Cardiac muscle cell (in vitro differentiated cells and primary cell): ENCODE measurements at regions not wholly inside any gene's neighbourhood (a gene's known extent, or its start where the extent isn't known, plus 50 kb on each side); places are given as distances from the start of the nearest gene placed in this dataset.

Source experiments
- DNase-seq, 2 donors: peaks; one replicate each; pipeline versions ENCODE4 v3.0.0 to v3.0.0-alpha.2; 2010 to 2017; ENCODE audit warnings: low read depth in 1 of 2, low spot score in 1 of 2
- H3K27ac ChIP-seq: fragments of 200-600 bp; sonication (generic); 2 replicates; pipeline ENCODE4 v1.5.1; 2016
- H3K27me3 ChIP-seq: fragments of 200-600 bp; sonication (generic); 2 replicates; pipeline ENCODE4 v1.6.0; 2016; ENCODE audit warnings: control low read depth
- H3K36me3 ChIP-seq: fragments of 200-600 bp; sonication (generic); 2 replicates; pipeline ENCODE4 v1.5.1; 2016; ENCODE audit warnings: control low read depth
- H3K4me1 ChIP-seq: fragments of 200-600 bp; sonication (generic); 2 replicates; pipeline ENCODE4 v1.8.1; 2017; ENCODE audit warnings: low read depth, mild to moderate bottlenecking, mixed run types
- H3K4me3 ChIP-seq: fragments of 200-600 bp; sonication (generic); 2 replicates; pipeline ENCODE4 v1.5.1; 2016; ENCODE audit warnings: mild to moderate bottlenecking
- H3K9me3 ChIP-seq: fragments of 200-600 bp; sonication (generic); 2 replicates; pipeline ENCODE4 v1.5.1; 2017; ENCODE audit warnings: low read depth, mild to moderate bottlenecking, control low read depth
- CTCF ChIP-seq: IDR thresholded peaks from 2 replicates; pipeline ENCODE4 v1.5.1; 2012; ENCODE audit warnings: low read depth, mild to moderate bottlenecking, low read length

DNA sequence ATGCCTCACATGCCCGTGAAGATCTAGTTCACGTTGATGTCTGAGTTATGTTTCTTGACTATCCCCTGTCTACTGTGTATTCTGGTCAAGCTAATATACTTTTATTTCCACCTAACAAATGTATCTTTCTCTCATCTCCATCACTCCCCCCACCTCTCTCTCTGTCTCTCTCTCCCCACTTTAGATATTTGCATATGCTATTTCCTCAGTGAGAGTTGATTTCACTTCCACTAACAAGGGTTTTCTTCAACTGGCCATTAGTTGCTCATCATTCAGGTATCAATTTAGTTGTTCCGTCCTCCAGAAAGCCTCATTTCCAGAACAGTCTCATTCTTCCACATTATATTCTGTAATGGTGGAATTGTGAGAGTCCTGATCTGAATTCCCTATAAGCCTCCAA, 1777.8 kb upstream of the TENM3 start:
- DNase-seq, result no peak
- Histone ChIP-seq H3K27ac (no peak overlapping the region), H3K9me3 (no peaks in the 10 kb centered on the region), H3K27me3 (no peaks in the 10 kb centered on the region), H3K4me3 (no peak overlapping the region), H3K4me1 (peaks cover 5% of the 10 kb centered on the region), H3K36me3 (no peaks in the 10 kb centered on the region)
- TF ChIP-seq CTCF, result no peak

DNA sequence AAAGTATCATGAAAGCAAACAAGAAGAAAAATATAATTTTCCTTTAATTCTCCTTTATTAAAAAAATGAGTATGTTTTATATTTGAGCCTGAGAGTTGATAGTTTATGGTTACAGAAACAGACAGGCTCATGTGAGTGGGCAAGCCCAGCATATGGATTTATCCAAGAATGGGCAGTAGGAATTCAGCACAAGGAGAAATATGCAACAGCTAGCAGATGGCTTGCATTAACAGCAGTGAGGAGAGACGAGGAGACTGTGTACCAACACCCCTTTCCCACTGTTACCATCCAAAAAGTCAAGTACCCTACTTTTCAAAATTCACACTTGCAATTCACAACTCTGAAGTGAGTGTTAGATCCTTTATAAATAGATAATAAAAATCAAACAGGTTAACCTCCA, 1760.2 kb upstream of the TENM3 start:
- Histone ChIP-seq H3K27ac (no peak overlapping the region), H3K4me1 (no peaks in the 10 kb centered on the region), H3K9me3 (no peaks in the 10 kb centered on the region), H3K36me3 (no peaks in the 10 kb centered on the region), H3K27me3 (no peaks in the 10 kb centered on the region), H3K4me3 (no peak overlapping the region)
- TF ChIP-seq CTCF, result no peak
- no peak for DNase-seq

- no peaks in the 10 kb centered on the region for H3K27me3 ChIP-seq
- no peaks in the 10 kb centered on the region for H3K36me3 ChIP-seq
- DNase-seq, result no peak
- H3K4me3 ChIP-seq, result no peak overlapping the region
- no peak overlapping the region for H3K27ac ChIP-seq
- no peaks in the 10 kb centered on the region for H3K9me3 ChIP-seq
- TF ChIP-seq CTCF, result no peak
- no peaks in the 10 kb centered on the region for H3K4me1 ChIP-seq
Observed at GRCh38 chr4:180485407-180485806, 1757.8 kb upstream of the TENM3 start.

DNA sequence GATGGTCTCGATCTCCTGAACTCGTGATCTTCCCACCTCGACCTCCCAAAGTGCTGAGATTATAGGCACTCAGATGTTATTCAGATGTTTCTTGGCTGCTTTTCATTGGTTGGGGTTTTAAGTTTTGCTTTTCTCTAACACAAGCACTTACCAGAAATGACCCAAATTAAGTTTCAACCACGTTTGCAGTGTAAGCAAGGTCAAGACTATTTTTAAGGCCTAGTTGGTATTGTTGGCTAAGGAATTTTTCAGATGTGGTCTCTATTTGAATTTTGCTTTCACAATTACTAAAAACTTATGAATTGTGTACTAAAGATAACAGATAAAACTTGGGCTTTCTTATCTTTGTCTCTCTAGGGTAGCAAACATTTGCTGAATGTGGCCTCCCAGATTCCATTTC, 1756.9 kb upstream of the TENM3 start:
- Histone ChIP-seq H3K4me1 (no peaks in the 10 kb centered on the region), H3K36me3 (no peaks in the 10 kb centered on the region), H3K27ac (no peak overlapping the region), H3K9me3 (no peaks in the 10 kb centered on the region), H3K27me3 (no peaks in the 10 kb centered on the region), H3K4me3 (no peak overlapping the region)
- DNase-seq, result no peak
- TF ChIP-seq CTCF, result no peak

DNA sequence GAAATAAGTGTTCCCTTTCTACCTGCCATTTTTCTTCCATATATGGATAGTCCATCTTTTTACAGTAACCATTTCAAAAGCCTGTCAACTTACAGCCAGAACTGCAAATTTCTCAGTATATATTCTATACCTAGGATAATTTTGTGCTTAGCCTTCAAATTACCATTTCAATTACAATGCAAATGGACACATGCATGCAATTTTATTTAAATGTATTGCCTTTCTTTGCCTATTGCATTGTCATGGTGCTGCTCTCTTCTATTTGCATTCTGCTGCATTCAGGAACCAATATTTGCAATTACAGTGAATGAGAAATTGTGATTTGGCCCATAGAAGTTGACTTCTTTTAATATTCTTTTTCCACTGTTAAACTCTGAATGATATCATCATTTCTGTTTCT, 1753.4 kb upstream of the TENM3 start:
- no peaks in the 10 kb centered on the region for H3K4me1 ChIP-seq
- no peak for TF ChIP-seq CTCF
- H3K9me3 ChIP-seq, result no peaks in the 10 kb centered on the region
- no peak for DNase-seq
- no peak overlapping the region for H3K4me3 ChIP-seq
- no peak overlapping the region for H3K27ac ChIP-seq
- H3K27me3 ChIP-seq, result no peaks in the 10 kb centered on the region
- H3K36me3 ChIP-seq, result no peaks in the 10 kb centered on the region

DNA sequence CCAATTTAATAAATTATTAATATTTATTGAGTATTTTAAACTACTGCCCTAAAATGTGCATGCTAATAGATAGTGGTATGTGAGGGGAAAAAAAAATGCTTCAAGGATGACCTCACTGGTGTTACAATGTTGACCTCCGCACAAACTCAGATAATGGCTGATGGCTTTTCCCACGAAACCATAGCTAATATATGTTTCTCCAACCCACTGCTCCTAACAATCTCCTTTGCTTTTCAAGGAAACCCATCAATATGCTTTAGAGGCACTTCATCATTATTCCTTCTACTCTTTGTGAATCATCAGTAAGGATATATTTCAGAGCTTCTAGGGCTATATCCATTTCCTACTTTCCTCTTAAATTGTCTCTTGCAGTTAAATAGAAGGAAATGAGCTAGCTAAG, 1752.0 kb upstream of the TENM3 start:
- no peaks in the 10 kb centered on the region for H3K36me3 ChIP-seq
- no peaks in the 10 kb centered on the region for H3K27me3 ChIP-seq
- H3K27ac ChIP-seq, result no peak overlapping the region
- DNase-seq, result no peak
- no peaks in the 10 kb centered on the region for H3K9me3 ChIP-seq
- no peaks in the 10 kb centered on the region for H3K4me1 ChIP-seq
- H3K4me3 ChIP-seq, result no peak overlapping the region
- TF ChIP-seq CTCF, result no peak
